Iris pigment epithelial cell (primary cell): ENCODE measurements at regions not wholly inside any gene's neighbourhood (a gene's known extent, or its start where the extent isn't known, plus 50 kb on each side); places are given as distances from the start of the nearest gene placed in this dataset.
A peak's percentile ranks its signal among the peaks of the same experiment; 100 is the strongest.
"Not testable (repeated sequence)": the region's sequence is repeated elsewhere in the genome, so short reads cannot be mapped to it uniquely, and the experiment has no call there.

ENCODE experiments used
- DNase-seq: peaks from one replicate; pipeline ENCODE4 v3.0.0-alpha.2; 2011; ENCODE audit warnings: low read depth

DNA sequence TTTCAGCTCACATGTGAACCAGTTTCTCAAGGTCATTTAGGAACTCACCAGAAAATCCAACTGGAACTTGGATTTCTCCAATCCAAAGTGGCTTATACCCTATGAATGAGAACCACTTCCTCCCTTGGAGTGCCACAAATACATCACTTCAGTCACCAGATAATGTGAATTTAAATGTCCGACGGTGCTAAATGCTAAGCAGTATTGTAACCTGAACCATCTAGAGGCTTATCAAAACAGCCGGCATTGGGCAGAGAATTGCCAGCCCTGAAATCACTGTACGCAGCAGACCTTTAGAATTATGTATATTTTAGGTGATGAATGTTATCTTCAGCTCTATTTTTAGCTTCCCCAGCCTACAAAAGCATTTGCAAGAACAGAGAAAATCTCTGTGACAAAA is 76.8 kb upstream of the COX20 start:
- DNase-seq: no peak

- DNase-seq: no peak
These were observed 76.3 kb upstream of the COX20 start for GRCh38 chr1:244759158-244759557.

DNA sequence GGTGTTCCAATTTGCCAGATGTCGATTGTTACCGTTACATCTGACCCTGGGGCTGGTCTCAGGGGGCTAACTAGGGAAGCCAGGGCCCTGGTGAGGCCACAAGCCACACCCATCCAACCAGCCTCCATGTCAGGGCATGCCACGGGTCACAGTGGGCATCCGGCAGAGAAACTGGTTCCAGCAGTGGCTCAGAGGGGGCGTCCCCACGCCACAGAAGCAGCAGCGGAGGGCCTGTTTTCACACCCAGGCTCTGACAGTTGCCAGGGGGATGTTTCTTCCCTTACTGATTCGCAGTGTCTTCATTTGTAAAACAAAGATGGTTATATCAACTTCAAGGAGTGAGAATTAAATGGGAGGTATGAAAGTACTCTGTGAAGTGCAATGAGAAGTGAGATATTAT is 75.0 kb upstream of the COX20 start:
- DNase-seq: no peak

DNA sequence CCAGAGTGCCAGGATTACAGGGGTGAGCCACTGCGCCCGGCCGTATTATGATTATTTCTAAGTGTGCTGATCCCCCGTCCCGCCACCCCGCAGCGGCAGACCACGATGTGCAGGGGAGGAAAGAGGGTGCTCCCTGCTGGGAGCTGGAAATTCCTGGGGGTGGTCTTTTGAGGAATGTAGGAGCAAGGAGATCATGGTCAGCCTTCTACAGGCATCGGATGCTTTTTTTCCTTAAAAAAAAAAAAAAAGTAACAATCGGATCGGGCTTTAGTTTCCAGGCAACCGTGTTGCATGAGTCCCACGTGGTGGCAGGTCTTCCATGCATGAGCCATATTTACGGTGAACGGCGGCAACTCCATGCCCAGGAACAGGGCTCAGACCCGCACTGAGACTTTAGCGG is 74.2 kb upstream of the COX20 start:
- DNase-seq: no peak

- no peak for DNase-seq
These were observed 72.8 kb upstream of the COX20 start for GRCh38 chr1:244762629-244763028.

- peak; percentile 21 for DNase-seq
These were observed 67.3 kb upstream of the COX20 start for GRCh38 chr1:244768186-244768585.

DNA sequence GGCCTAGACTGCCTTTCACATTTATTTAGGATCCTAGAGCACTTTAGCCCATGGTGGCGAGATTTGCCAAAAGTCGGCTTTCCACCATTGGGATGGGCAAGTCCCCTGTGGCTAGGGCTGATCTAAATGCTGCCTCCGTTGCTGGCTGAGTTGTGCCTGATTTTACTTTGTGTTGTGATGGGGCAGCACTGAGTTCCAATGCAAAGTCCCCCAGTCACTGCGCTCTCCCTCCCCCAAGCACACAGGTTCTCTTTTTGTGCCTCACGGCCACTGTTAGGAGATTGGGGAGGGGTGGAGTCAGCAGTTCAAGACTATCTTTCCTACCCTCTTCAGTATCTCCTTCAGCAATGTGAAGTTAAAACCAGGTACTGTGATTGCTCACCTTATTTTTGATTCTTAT is 66.7 kb upstream of the COX20 start:
- no peak for DNase-seq

DNA sequence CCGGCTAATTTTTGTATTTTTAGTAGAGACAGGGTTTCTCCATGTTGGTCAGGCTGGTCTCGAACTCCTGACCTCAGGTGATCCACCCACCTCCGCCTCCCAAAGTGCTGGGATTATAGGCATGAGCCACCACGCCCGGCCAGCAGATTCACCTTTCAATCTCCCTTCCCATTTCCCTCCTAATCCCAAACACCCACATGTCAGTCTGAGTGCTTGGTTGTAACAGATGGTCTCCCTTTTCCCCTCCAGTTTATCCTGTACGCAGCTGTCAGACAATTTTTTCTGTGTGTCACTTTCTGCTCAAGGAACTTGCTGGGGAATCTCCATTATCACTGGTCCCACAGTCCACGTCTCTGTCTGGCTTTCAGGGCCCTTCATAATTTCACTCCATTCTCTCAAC is 64.9 kb upstream of the COX20 start:
- not testable (repeated sequence) for DNase-seq

DNA sequence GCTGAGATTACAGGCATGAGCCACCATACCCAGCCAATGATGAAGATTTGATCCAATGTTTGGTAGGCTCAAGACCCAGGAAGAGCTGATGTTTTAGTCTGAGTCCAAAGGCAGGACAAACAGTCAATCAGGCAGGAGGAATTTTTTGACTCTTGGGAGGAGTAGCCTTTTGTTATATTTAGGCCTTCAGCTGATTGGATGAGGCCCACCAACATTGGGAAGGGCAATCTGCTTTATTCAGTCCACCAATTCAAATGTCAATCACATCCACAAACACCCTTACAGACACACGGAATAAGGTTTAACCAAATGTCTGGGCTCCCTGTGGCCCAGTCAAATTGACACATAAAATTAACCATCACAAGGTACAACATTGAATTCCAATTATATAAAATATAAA is 61.9 kb upstream of the COX20 start:
- no peak for DNase-seq

GRCh38 chr1:244776783-244777182 is 58.7 kb upstream of the COX20 start:
- not testable (repeated sequence) for DNase-seq

DNA sequence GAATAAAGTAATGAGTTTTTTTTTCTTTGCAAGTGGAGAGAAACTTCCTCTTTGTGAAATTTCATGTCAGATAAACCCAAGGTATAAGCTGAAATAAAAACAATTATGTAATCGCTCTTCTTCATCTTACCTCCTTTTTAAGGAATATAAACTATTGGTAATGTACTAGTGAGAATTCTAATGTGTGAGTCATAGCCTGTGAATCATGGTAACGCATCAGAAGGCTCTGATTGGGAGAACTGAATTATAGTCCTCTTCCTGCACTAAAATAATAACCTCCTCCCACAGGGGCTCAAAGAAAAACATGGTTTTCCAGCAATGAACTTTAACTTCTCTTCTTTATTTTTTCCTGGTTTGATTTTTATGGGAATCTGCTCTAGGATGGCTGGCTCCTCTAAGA is 57.1 kb upstream of the COX20 start:
- DNase-seq: peak; percentile 88

DNA sequence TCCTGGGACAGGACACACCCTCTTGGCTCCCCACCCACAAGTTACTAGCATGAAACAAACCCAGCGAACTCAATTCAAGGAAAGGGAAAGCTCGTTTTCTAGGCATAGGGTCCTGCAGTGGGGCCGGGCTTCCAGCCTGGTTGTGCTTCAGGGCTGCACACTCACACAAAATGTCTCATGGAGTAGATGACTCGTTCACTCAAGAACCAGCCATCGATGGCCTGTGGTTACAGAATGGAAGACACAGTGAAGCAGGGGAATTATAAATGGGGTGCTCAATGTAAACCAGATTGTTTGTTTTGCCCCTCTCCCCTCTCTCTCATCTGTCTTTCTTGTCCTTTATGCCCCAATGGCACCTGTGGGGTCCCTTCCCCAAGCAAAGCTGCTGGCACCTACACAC is 56.0 kb upstream of the COX20 start:
- DNase-seq: no peak

DNA sequence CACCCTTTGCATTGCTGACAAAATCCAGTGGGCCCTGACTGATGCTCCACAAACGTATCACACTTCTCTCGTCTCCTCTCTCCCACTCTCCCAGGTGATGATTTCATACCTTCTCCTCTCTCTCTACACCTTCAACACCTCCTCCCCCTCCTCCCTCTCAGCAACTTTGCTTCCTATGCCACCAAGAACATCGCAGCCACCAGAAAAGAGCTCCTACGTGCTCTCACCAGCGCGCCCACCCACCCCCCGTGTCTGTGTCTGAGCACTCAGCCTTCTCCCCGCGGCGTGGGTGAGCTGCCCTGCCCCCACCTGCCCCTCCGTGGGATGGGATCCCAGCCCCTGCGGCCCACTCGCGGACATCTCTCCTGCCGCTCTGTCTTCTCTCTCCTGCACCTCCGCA is 55.1 kb upstream of the COX20 start:
- no peak for DNase-seq

DNA sequence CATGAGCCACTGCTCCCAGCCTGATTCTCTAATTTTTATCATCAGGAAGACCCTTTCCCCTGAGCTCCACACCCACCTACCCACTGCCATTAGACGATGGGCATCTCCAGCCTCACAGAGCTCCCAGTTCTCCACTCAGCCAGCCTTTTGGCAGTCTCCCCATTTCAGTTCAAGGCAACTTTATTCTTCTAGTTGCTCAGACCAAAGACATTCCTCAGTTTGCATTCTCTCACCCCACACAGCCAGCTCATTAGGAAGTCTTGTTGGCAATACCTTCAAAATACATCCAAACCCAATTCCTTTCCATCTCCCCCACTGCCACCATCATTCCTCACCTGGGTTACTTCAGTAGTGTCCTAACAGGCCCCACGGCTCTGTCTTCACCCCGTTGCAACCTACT is 53.4 kb upstream of the COX20 start:
- DNase-seq: peak; percentile 29

GRCh38 chr1:244783138-244783537 is 52.3 kb upstream of the COX20 start:
- DNase-seq: no peak
